K562 (cell line): ENCODE measurements at regions not wholly inside any gene's neighbourhood (a gene's known extent, or its start where the extent isn't known, plus 50 kb on each side); places are given as distances from the start of the nearest gene placed in this dataset.

ENCODE experiments used
- ATAC-seq: fragments of 200-7000 bp; cut with Tn5 transposase; 3 replicates; pipeline ENCODE4 v1.9.1; 2020; ENCODE audit warnings: moderate library complexity
- BruUV-seq: library from RNA; stranded (reverse); fragments of 400-500 nt; replicated peaks from 2 replicates; lab custom pipeline; 2021; lab: Mats Ljungman, UMichigan
- CTCF ChIA-PET: fragments of 300-600 bp; formaldehyde crosslinking; extraction: SDS; loops from one replicate; lab custom pipeline; 2021; ENCODE audit warnings: low intra/inter-chr PET ratio; lab: Yijun Ruan, JAX
- POLR2A ChIA-PET: fragments of 300-600, 350-650 bp; sonication (Branson Sonifier 250); formaldehyde crosslinking; extraction: SDS; loops from one replicate; lab custom pipeline; 2021; ENCODE audit warnings: antibody characterized with exemption, inconsistent platforms; lab: Yijun Ruan, JAX
- DNase-seq, 4 experiments: peaks; one replicate each; pipeline versions ENCODE4 v3.0.0 to v3.0.0-alpha.2; 2011 to 2018; ENCODE audit warnings: low spot score in 3 of 4, mixed read lengths in 3 of 4; ENCODE audit errors: extremely low read depth in 1 of 4
- FAIRE-seq: peaks from 2 replicates; lab custom pipeline; 2011; peaks lifted over from hg19 to GRCh38; lab: Jason Lieb, UNC
- H2AFZ ChIP-seq: 2 replicates; pipeline ENCODE4 v1.6.0; 2011; ENCODE audit warnings: low read depth, low read length, control low read depth, inconsistent platforms
- H3K27ac ChIP-seq: fragments of 200-600 bp; 3 replicates; pipeline ENCODE4 v1.8.0; 2011; ENCODE audit warnings: low read depth, mild to moderate bottlenecking, control low read depth, inconsistent platforms, low read length, moderate library complexity, mixed read lengths; ENCODE audit errors: extremely low read depth
- H3K27me3 ChIP-seq, 2 experiments: fragments of 300-600 bp in 1 of 2; 2 replicates in 1 of 2; 3 replicates in 1 of 2; pipeline versions ENCODE4 v1.6.0 to v1.8.0; 2011; ENCODE audit warnings: inconsistent platforms in 2 of 2, low read length in 2 of 2, mild to moderate bottlenecking in 1 of 2, mixed read lengths in 1 of 2, moderate library complexity in 1 of 2; ENCODE audit not compliant: control insufficient read depth in 2 of 2, insufficient read depth in 2 of 2
- H3K36me3 ChIP-seq: fragments of 300-600 bp; 3 replicates; pipeline ENCODE4 v1.8.0; 2011; ENCODE audit warnings: mild to moderate bottlenecking, low read length, inconsistent platforms; ENCODE audit not compliant: control insufficient read depth, insufficient read depth
- H3K4me1 ChIP-seq, 2 experiments: fragments of 200-600 bp in 1 of 2; replicated peaks in 1 of 2; 2 replicates in 1 of 2; 3 replicates in 1 of 2; pipeline versions ENCODE4 v1.5.1 to v1.8.0; 2011; ENCODE audit warnings: inconsistent platforms in 2 of 2, low read length in 2 of 2, mild to moderate bottlenecking in 1 of 2, mixed read lengths in 1 of 2, moderate library complexity in 1 of 2; ENCODE audit not compliant: control insufficient read depth in 2 of 2, insufficient read depth in 2 of 2
- H3K4me2 ChIP-seq: 2 replicates; pipeline ENCODE4 v1.6.1; 2011; ENCODE audit warnings: low read length, control low read depth, inconsistent platforms, mixed read lengths; ENCODE audit not compliant: insufficient read depth
- H3K4me3 ChIP-seq: fragments of 200-600 bp; sonication (generic), shearing (Covaris generic); 2 replicates; pipeline ENCODE4 v1.5.1; 2016; ENCODE audit warnings: control low read depth, inconsistent platforms
- H3K79me2 ChIP-seq: fragments of 200-600 bp; 3 replicates; pipeline ENCODE4 v1.8.0; 2011; ENCODE audit warnings: low read length, inconsistent platforms; ENCODE audit not compliant: control insufficient read depth, insufficient read depth
- H3K9ac ChIP-seq, 2 experiments: 2 replicates each; pipeline versions ENCODE4 v1.6.0 to v1.6.1; 2011; ENCODE audit warnings: low read depth in 2 of 2, low read length in 2 of 2, control low read depth in 1 of 2, inconsistent platforms in 1 of 2, mild to moderate bottlenecking in 1 of 2, mixed read lengths in 1 of 2; ENCODE audit not compliant: insufficient read depth in 1 of 2
- H3K9me1 ChIP-seq: one replicate; pipeline ENCODE4 v1.6.0; 2011; ENCODE audit warnings: inconsistent platforms, mild to moderate bottlenecking, low read length, moderate library complexity; ENCODE audit not compliant: control insufficient read depth, insufficient read depth
- H3K9me3 ChIP-seq: replicated peaks from 2 replicates; pipeline ENCODE4 v1.5.1; 2011; ENCODE audit warnings: low read depth, low read length, inconsistent platforms; ENCODE audit not compliant: control insufficient read depth, insufficient read depth
- H4K20me1 ChIP-seq: replicated peaks from 2 replicates; pipeline ENCODE4 v1.6.1; 2011; ENCODE audit warnings: low read length, inconsistent platforms, mixed read lengths; ENCODE audit not compliant: control insufficient read depth, insufficient read depth
- ASH1L ChIP-seq: fragments of 450-650 bp; IDR thresholded peaks from 2 replicates; pipeline ENCODE4 v1.6.1; 2018; ENCODE audit warnings: borderline replicate concordance, mild to moderate bottlenecking, low read depth; ENCODE audit not compliant: partially characterized antibody
- BDP1 ChIP-seq: IDR thresholded peaks from 3 replicates; pipeline ENCODE4 v1.6.1; 2011; ENCODE audit not compliant: insufficient read length, insufficient read depth
- CAMTA2 ChIP-seq: fragments of 250-450 bp; sonication (Bioruptor Pico); conservative IDR thresholded peaks from 2 replicates; pipeline ENCODE4 v1.5.1; 2022
- CHD2 ChIP-seq: IDR thresholded peaks from 2 replicates; pipeline ENCODE4 v1.6.1; 2011; ENCODE audit warnings: low read depth, low read length
- ETV5 ChIP-seq: sonication (generic); formaldehyde crosslinking; IDR thresholded peaks from 2 replicates; pipeline ENCODE4 v1.4.0; 2020; ENCODE audit warnings: low read depth, mild to moderate bottlenecking, missing genetic modification reagents
- HDAC1 ChIP-seq, 2 experiments: fragments of 450-650 bp; IDR thresholded peaks; 2 replicates each; pipeline ENCODE4 v1.6.1; 2016 to 2017; ENCODE audit warnings: inconsistent platforms in 1 of 2, mild to moderate bottlenecking in 1 of 2, moderate library complexity in 1 of 2
- HMGXB4 ChIP-seq: sonication (generic); formaldehyde crosslinking; IDR thresholded peaks from 2 replicates; pipeline ENCODE4 v1.8.1; 2023; ENCODE audit warnings: mild to moderate bottlenecking, missing genetic modification reagents
- MTA2 ChIP-seq: fragments of 450-650 bp; IDR thresholded peaks from 2 replicates; pipeline ENCODE4 v1.6.1; 2016; ENCODE audit warnings: low read depth
- SAFB ChIP-seq: fragments of 200-400 bp; formaldehyde crosslinking; IDR thresholded peaks from 2 replicates; pipeline ENCODE4 v1.6.1; 2017; ENCODE audit warnings: low read depth, low read length, borderline replicate concordance
- ZBTB26 ChIP-seq: fragments of 450-650 bp; formaldehyde crosslinking; IDR thresholded peaks from 2 replicates; pipeline ENCODE4 v1.4.0; 2022; ENCODE audit warnings: missing genetic modification characterization
- ZNF274 ChIP-seq: IDR thresholded peaks from 2 replicates; pipeline ENCODE4 v1.6.1; 2011; ENCODE audit warnings: low read depth, mild to moderate bottlenecking, low read length, moderate library complexity, borderline replicate concordance
- ZNF740 ChIP-seq, 3 experiments: fragments of 200-800 bp in 1 of 3; sonication (Bioruptor generic) in 1 of 3; sonication (generic) in 1 of 3; formaldehyde crosslinking in 1 of 3; IDR thresholded peaks; 2 replicates each; pipeline versions ENCODE4 v1.6.1 to v1.8.0; 2016 to 2022; ENCODE audit warnings: mild to moderate bottlenecking in 2 of 3, missing compliant biosample characterization in 2 of 3, missing genetic modification characterization in 2 of 3, missing genetic modification reagents in 1 of 3
- WGBS: fragments of 100-300 bp; shearing (Covaris generic); methylation state at CpG from one replicate; pipeline ENCODE4 v1.1.6; 2016; ENCODE audit warnings: low coverage, mixed read lengths; ENCODE audit not compliant: insufficient coverage; ENCODE audit errors: missing lambda C conversion rate; 5-methylcytosine and 5-hydroxymethylcytosine counted together
- in situ Hi-C: fragments of 300-500 bp; cut with MboI; formaldehyde crosslinking; loops from 4 replicates; pipeline ENCODE4 v1.15.0; 2018; ENCODE audit warnings: inconsistent platforms, mixed read lengths
- intact Hi-C: fragments of 100-400 bp; cut with micrococcal nuclease; formaldehyde crosslinking; loops from 2 replicates; pipeline ENCODE4 v1.14.2; 2022

GRCh38 chr9:1938135-1938534 is 77.0 kb upstream of the SMARCA2 start:
- no peak overlapping the region for H3K27ac ChIP-seq
- H3K79me2 ChIP-seq, result no peaks in the 10 kb centered on the region
- H3K4me2 ChIP-seq, result no peak overlapping the region
- H4K20me1 ChIP-seq, result no peaks in the 10 kb centered on the region
- POLR2A ChIA-PET, result no interaction called here
- TF ChIP-seq HMGXB4 (CRISPR knock-in tag) (no peak), SAFB (no peak), ZNF274 (no peak), BDP1 (no peak), ASH1L (no peak), ZBTB26 (CRISPR knock-in tag) (no peak), CHD2 (no peak), ZNF740 (CRISPR knock-in tag; IDR thresholded peaks at IDR 0.05) (no peak), ZNF740 (tag; IDR thresholded peaks at IDR 0.05) (no peak), MTA2 (no peak), HDAC1 (IDR thresholded peaks at IDR 0.05) (no peak), ETV5 (CRISPR knock-in tag) (no peak), CAMTA2 (CRISPR knock-in tag) (no peak)
- CTCF ChIA-PET, result no interaction called here
- H3K4me3 ChIP-seq, result no peak overlapping the region
- H3K27me3 ChIP-seq, result no peaks in the 10 kb centered on the region
- in situ Hi-C loops, result no loop called here
- ATAC-seq (no peak), FAIRE-seq (no peak), DNase-seq (no peak)
- H2AFZ ChIP-seq, result no peak overlapping the region
- BruUV-seq, result no TSS peak
- no peaks in the 10 kb centered on the region for H3K9me3 ChIP-seq
- H3K4me1 ChIP-seq, result no peaks in the 10 kb centered on the region
- intact Hi-C loops, result no loop called here
- H3K9ac ChIP-seq, result no peak overlapping the region
- H3K36me3 ChIP-seq, result no peaks in the 10 kb centered on the region
- 0% methylated on average over 1 of the region's 1 CpG for WGBS
- no peaks in the 10 kb centered on the region for H3K9me1 ChIP-seq
